ENCODE measurements at regions not wholly inside any gene's neighbourhood (a gene's known extent, or its start where the extent isn't known, plus 50 kb on each side); places are given as distances from the start of the nearest gene placed in this dataset.

GRCh38 chr2:76640905-76641304 is 881.3 kb downstream of the LRRTM4 start:
- no peak for TF ChIP-seq CTCF (IDR thresholded peaks at IDR 0.05)
- TF ChIP-seq TCF7L2 (IDR thresholded peaks at IDR 0.05; ENCODE audit: low read depth, low read length): no peak

Measured in Panc1 (cell line).